ENCODE measurements at regions not wholly inside any gene's neighbourhood (a gene's known extent, or its start where the extent isn't known, plus 50 kb on each side); places are given as distances from the start of the nearest gene placed in this dataset.

DNA sequence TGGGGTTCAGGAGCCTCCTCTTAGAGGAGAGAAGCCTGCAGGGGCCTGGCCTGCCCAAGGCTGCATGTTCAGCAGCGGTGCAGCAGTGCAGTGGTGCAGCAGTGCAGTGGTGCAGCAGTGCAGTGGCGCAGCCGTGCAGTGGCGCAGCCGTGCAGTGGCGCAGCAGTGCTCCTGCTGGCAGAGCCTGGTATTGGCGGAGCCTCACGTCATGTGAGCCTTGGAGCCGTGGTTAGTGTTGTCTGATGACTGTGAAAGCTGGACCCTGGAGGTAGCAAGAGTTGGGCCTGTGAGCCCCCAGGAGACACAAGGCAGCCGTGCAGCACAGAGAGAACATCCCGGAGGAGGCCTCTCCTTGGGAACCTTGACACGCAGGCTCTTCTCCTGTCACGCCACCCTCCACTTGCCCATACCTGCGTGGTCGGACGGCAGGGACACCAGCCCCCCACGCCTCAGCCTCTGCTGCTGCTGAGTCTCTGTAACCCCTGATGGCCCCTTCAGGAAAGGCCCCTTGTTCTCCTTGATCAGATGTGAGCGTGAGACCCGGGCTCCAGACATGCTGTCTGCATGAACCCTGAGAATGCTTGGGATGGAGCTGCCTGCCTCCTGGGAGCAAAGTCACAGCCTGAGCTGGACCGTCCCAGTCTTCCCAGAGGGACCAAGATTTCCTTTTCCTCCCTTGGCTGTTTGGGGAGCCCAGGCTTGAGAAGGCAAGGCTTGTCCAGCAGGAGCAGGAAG is 193.7 kb downstream of the KIF26A start:
- no peak for DNase-seq (ENCODE audit: low read depth)
- no peak overlapping the region for H3K4me3 ChIP-seq (ENCODE audit: low read length)
- TF ChIP-seq, protein P1, sequence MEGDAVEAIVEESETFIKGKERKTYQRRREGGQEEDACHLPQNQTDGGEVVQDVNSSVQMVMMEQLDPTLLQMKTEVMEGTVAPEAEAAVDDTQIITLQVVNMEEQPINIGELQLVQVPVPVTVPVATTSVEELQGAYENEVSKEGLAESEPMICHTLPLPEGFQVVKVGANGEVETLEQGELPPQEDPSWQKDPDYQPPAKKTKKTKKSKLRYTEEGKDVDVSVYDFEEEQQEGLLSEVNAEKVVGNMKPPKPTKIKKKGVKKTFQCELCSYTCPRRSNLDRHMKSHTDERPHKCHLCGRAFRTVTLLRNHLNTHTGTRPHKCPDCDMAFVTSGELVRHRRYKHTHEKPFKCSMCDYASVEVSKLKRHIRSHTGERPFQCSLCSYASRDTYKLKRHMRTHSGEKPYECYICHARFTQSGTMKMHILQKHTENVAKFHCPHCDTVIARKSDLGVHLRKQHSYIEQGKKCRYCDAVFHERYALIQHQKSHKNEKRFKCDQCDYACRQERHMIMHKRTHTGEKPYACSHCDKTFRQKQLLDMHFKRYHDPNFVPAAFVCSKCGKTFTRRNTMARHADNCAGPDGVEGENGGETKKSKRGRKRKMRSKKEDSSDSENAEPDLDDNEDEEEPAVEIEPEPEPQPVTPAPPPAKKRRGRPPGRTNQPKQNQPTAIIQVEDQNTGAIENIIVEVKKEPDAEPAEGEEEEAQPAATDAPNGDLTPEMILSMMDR (conservative IDR thresholded peaks at IDR 0.05; ENCODE audit: low read length): no peak

DNA sequence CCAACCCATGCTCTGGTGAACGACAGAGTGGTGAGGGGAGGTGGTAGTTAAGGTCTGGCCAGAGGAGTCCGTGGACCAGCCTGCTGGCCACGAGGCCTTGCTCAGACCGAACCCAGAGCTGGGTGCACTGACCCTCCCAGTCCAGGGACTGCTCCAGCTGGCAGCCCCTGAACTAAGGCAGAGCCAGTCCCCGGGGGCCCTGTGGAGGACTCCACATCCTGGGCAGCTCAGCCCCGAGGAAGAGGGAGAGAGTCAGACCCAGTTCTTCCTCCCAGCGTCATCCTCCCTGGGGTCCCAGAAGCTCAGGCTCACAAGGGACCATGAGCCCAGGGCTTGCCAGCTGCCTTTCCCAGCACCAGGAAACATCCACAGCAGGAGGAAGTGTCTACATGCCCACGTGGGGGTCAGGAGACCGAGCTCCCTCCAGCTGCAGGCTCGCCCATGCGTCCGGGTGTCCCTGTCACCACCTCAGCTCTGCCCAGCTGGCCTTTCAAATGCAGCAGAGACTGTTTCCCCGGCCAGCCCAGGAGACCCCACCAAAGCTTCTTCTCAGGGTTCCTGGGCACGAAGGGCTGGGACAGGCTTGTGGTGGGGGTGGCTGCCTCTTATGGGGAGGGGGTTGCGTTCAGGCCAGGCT is 194.4 kb downstream of the KIF26A start:
- TF ChIP-seq, protein P1 (conservative IDR thresholded peaks at IDR 0.05; ENCODE audit: low read length): no peak
- H3K4me3 ChIP-seq (ENCODE audit: low read length): no peak overlapping the region
- DNase-seq (ENCODE audit: low read depth): no peak

GRCh38 chr14:104333646-104334423 is 195.4 kb downstream of the KIF26A start:
- DNase-seq (ENCODE audit: low read depth): no peak
- TF ChIP-seq, protein P1 (conservative IDR thresholded peaks at IDR 0.05; ENCODE audit: low read length): no peak
- no peak overlapping the region for H3K4me3 ChIP-seq (ENCODE audit: low read length)

DNA sequence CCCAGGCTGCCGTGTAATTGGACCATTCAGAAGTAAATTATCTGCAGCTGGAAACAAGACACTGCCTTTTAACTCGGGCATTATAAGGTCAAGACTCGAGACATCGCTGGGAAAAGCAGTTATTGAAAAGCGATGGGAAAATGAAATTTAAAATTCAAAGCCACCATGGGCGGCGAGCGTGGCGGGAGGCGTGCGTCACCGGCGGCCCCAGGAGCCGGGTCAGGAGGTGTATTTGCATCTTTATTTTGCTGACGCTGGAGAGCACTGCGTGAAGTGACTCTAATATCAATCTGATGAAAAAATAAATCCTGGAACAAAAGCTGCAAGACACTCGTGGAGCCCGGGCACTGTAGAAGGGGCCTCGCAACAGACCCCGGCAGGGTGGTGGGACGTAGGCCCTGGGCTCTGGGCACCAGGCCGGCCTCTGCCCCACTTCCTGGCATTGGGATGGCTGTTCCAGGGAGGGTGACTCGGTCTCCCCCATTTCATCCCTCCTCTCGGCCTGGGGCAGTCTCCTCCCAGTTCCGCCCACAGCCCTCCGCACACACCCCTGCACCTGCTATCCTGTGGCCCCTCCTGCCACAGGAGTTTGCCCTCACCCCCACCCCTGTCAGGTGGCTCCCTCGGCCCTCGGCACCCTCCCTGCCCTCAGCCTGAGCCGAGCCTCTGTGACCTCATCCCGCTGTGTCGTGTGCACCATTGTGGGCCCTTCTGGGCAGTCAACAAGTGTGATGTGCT is 196.2 kb downstream of the KIF26A start:
- DNase-seq (ENCODE audit: low read depth): no peak
- H3K4me3 ChIP-seq (ENCODE audit: low read length): no peak overlapping the region
- TF ChIP-seq, protein P1 (conservative IDR thresholded peaks at IDR 0.05; ENCODE audit: low read length): no peak

GRCh38 chr14:104335176-104335575 is 196.8 kb downstream of the KIF26A start:
- no peak for DNase-seq (ENCODE audit: low read depth)
- TF ChIP-seq, protein P1 (conservative IDR thresholded peaks at IDR 0.05; ENCODE audit: low read length): no peak
- no peak overlapping the region for H3K4me3 ChIP-seq (ENCODE audit: low read length)

GRCh38 chr14:104335611-104336010 is 197.2 kb downstream of the KIF26A start:
- no peak for DNase-seq (ENCODE audit: low read depth)
- TF ChIP-seq, protein P1 (conservative IDR thresholded peaks at IDR 0.05; ENCODE audit: low read length): no peak
- H3K4me3 ChIP-seq (ENCODE audit: low read length): no peak overlapping the region

Data from AG10803 (cell line).